NCI-H345 (cell line): ENCODE measurements at regions not wholly inside any gene's neighbourhood (a gene's known extent, or its start where the extent isn't known, plus 50 kb on each side); places are given as distances from the start of the nearest gene placed in this dataset.

ENCODE experiments used
- DNase-seq: peaks from one replicate; lab custom pipeline; 2025; lab: John Stamatoyannopoulos, UW

GRCh38 chr13:111556496-111556895 is 236.1 kb downstream of the TEX29 start:
- no peak for DNase-seq

- DNase-seq, result no peak
Measured at GRCh38 chr13:111557921-111558699, 237.7 kb downstream of the TEX29 start.

DNA sequence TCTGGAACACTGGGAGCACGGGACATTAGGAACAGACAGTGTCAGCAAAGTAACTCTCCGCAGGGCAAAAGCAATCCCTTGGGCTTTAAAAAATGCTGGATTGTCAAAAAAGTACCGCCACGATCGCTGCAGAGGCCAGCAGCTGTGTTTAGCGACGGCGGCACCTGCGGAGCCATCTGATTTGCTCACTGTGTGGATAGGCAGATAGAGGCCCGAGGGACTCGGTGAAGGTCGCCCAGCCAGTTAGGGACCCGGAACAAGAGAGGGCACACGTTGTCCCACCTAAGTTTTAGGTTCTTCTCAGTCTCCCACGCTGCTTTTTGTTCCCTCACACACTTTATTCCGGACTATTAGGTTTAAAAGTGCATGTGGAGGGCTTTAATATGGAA is 238.3 kb downstream of the TEX29 start:
- no peak for DNase-seq

GRCh38 chr13:111559612-111560403 is 239.4 kb downstream of the TEX29 start:
- DNase-seq, result peak; percentile 49

DNA sequence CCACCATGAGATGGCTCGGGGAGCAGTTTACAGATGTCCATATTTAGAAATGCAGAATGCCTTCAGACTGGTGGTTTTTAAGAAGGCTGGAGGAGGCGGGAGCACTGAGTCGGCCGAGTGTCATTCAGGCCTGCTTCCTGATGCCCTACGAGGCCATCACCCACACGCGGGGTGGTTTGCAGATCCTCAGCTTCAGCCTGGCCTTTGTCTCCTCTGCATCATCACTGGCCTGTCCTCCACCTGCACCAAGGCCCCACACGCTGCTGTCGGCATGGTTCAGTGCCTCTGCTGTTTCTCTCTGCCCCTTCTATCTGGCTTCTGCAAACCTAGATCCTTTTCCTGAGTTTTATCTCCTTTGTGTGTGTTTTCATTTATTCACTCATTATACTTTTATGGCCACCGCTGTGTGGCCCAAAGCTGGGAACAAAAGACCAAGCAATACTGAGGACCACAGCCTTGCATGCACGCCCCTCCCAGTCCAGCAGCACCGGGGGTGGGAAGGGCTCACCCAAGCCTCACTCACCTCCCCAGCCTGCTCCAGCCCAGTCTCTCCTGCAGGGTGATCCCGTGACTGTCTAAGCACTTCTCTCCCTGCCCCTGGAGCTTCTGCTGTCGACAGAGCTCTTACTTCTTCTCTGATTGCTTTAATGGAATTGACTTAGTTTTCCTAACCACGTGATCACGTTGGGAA is 240.8 kb downstream of the TEX29 start:
- no peak for DNase-seq

DNA sequence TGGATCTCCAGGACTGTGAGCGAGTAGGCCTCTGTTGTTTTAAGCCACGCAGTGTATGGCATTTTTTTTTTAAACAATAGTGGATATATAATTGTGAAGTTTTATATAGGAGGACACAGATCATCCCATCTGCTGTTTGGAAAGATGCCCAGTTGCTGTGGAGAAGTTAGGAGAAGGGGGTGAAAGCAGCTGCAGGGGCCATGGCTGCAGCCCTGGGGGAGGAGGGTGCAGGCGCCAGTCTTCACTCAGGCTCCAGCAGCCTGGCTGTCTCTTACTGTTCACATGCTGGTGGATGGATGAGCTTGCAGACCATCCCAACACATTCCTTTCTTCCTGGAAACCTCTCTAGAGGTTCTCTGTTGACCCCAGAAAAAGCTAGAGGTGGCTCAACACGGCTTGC is 242.3 kb downstream of the TEX29 start:
- peak; percentile 64 for DNase-seq

- no peak for DNase-seq
Measured at GRCh38 chr13:111564606-111565005, 244.2 kb downstream of the TEX29 start.

DNA sequence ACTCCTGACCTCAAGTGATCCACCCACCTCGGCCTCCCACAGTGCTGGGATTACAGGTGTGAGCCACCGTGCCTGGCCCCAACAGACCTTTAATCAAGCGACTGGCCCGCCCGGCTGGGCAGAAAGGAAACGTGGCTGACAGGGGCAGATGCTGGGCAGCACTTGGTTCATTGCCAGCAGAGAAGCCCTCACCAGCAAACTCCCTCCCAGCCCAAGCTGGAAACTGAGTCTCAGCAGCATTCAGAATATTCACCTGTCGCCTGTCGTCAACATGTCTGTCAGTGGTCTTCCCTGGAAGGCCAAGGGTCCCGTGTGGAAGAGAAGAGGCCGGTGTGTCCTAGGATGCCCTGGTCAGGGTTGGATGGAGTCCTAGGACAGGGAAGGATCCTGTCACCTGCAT is 245.0 kb downstream of the TEX29 start:
- no peak for DNase-seq

- DNase-seq, result no peak
Measured at GRCh38 chr13:111566567-111566966, 246.1 kb downstream of the TEX29 start.

- DNase-seq, result no peak
Measured at GRCh38 chr13:111567637-111568036, 247.2 kb downstream of the TEX29 start.

DNA sequence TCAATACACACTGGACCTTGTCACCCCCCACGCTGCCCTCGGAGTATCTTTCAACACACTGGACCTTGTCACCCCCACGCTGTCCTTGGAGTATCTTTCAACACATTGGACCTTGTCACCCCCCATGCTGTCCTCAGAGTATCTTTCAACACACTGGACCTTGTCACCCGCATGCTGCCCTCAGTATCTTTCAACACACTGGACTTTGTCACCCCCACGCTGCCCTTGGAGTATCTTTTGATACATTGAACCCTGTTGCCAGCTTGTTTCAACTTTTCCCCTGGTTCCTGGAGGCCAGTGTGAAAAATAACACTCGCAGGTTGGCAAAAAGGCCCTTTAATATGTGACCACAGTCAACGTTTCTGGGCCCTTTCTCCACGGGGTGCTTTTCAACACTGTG is 247.8 kb downstream of the TEX29 start:
- DNase-seq, result no peak

- no peak for DNase-seq
Measured at GRCh38 chr13:111570911-111571310, 250.5 kb downstream of the TEX29 start.

DNA sequence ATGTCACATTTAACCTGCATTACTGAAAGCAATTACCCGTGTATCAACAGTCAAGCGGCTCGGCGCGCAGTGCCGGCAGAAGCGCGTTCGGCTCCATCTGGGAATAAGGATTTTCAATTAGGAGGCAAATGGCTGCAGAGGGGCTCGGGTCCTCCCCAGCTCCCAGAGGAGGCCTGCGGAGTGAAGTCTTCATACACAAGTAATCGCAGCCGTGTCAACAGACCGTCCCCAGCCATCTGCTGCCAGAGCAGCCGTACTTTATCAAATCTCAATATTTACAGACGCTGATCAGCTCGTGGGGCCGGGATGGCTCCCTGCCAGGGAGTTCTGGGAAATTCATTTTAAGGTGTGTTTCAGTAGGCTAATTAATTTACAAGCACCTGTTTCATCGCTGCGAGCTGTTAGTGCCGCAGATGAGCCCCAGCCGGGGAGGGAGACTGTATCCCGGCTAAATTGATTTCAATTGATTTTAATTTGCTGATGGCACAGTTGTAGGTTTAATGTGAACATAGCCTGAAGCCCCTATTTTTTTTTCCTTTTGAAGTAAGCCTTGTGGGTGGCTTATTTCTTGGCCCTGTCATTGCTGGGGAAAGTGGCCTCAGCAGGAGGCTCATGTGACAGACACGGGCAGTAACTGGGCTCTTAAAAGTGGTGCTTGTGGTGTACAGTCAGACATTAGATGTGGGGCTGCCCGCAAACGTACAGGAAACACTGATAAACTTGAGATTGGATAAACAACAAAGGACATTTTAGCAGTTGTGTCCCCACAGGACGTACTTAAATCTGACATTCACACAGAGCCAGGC is 252.7 kb downstream of the TEX29 start:
- peak; percentile 98 for DNase-seq

DNA sequence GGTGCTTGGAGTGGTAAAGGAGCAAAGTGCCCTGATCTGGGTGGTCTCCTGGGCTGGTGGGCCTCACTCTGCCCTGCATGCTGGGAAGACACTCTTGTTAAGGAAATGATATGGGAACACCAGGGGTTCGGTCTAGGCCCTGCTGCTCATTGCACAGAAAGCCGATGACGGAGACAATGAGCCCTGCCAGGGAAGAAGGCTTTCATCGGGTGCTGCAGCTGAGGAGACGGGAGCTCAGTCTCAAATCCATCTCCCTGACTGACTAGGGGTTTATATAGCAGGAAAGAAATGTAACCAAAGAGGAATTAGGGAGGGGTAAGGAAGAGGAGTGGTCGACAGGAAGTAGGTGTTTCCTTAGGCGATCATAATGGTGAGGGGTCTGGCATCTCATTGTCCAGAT is 253.4 kb downstream of the TEX29 start:
- no peak for DNase-seq

DNA sequence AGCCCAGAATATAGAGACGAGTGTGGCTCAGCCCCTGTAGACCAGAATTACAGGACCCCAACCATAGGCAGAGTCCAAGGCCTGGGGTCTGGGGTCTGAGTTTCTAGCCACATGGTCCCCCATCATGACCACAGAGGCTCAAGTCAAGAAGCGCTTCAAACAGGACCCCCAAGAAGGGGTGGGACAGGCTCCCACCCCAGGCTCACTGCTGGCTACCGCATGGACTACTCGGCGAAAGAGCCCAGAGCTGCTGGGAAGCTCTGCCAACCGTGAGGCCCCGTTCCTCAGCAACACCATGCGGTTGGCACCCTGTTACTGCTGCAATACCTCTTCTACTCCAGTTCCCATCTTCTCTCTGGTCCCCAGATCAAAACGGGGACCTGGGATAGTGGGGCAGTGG is 254.8 kb downstream of the TEX29 start:
- no peak for DNase-seq

- no peak for DNase-seq
Measured at GRCh38 chr13:111575719-111576118, 255.3 kb downstream of the TEX29 start.

DNA sequence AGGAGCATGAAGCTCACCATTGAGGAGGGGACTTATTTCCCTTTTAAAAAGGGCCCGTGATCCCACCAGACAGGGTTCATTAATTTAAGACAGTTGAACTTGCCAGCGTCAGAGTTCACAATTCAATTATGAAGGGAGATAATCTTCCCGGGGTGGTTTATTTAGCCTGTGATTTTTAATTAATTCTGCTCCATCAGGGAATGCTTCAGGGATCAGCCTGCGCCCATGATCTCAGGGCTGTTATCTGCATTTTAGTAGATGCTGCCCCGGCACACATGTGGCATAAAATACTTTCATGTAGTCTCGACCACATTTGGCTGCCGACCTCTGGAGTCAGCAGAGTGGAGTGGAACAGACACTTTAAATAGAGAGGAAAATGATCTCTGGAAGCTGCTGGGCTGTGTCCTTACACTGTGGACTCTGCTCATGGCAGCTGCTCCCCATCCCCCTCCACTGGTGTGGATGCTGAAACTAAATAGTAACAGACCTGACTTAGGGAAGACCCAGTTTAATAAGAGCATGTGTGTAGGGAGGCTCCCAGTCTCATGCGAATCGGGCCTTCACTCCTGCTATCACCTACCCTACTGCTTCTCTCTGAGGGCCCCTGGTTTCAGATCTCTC is 256.9 kb downstream of the TEX29 start:
- no peak for DNase-seq

- DNase-seq, result peak; percentile 57
Measured at GRCh38 chr13:111577956-111578605, 257.6 kb downstream of the TEX29 start.

DNA sequence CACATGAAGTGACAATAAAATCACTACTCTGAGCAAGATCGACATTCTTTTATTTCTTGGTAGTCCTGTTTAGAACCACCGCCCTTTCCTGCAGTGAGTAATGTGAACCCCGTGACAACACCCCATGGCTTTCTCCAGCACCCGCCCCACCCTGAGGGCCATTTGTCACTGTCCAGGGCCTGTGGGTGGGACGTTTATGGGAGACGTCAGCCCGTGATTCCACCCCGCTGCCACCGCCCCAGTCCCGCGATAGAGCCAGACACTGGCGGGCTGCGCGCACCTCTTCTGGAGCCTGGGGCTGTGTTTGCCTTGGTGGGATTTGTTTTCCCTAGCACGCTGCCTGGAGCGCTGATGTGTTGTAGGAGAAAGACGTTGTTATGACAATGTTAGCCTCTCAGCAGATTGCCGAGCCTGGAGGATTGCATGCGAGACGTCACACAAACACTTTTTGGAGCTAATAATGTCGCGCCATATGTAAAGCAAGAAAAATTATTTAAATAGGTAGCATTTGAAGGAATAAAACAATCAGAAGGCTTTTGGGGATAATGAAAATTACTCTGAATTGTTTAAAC is 263.7 kb downstream of the TEX29 start:
- no peak for DNase-seq

DNA sequence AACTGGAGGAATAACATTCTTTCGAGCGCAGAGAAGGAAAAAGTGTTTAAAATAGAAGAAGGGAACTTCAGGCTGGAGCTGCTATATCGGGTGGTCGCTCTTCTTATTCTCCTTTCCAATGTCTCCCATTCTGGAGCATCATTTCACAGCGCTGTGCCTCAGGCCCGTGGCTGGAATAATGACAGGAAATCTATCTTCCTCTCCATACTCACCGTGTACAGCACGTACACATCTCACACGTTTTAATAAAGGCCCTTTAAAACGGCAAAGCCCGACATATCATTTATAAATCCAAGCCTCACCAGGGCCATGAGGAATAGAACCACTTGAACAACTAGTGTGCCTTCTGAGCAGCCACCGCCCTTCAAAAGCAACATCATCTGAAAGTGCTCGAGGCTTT is 264.4 kb downstream of the TEX29 start:
- DNase-seq, result no peak

DNA sequence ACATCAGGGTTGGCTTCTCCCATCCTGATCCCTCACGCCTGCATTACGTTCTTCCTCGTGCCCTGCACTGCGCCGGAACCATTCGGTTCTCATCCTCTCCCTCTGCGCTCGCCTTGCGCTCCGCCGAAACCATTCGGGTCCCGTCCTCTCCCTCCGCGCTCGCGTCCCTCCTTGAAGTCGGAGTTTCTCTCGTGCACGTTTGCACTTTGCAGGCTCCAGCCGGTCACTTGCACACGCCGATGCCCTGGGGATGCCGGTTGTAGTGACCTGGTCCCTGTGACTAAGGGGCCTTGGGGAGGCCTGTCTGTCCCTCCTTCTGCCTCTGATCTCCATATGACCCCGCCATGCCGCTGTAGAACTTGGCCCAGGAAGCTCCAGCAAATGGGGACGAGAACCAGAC is 265.8 kb downstream of the TEX29 start:
- no peak for DNase-seq
